Neural cell (in vitro differentiated cells): ENCODE measurements at regions not wholly inside any gene's neighbourhood (a gene's known extent, or its start where the extent isn't known, plus 50 kb on each side); places are given as distances from the start of the nearest gene placed in this dataset.

Experiments
- CTCF ChIP-seq: fragments of 450-650 bp; IDR thresholded peaks from 2 replicates; pipeline ENCODE4 v1.5.1; 2014; ENCODE audit warnings: antibody characterized with exemption, mild to moderate bottlenecking, moderate library complexity; ENCODE audit not compliant: poor library complexity, severe bottlenecking
- EP300 ChIP-seq: fragments of 450-650 bp; conservative IDR thresholded peaks from 2 replicates; pipeline ENCODE4 v1.6.1; 2014; ENCODE audit warnings: antibody characterized with exemption, mild to moderate bottlenecking, moderate library complexity; ENCODE audit not compliant: poor library complexity, severe bottlenecking
- EZH2 ChIP-seq: fragments of 200-600, 300-800 bp; shearing (Covaris generic), sonication (generic); IDR thresholded peaks from 2 replicates; pipeline ENCODE4 v1.6.1; 2014; ENCODE audit warnings: antibody characterized with exemption, low read length, borderline replicate concordance, mild to moderate bottlenecking; ENCODE audit not compliant: insufficient read depth, poor library complexity, severe bottlenecking
- MXI1 ChIP-seq: fragments of 450-650 bp; conservative IDR thresholded peaks from 2 replicates; pipeline ENCODE4 v1.6.1; 2014; ENCODE audit warnings: antibody characterized with exemption, mild to moderate bottlenecking; ENCODE audit not compliant: poor library complexity, severe bottlenecking
- REST ChIP-seq: IDR thresholded peaks from 2 replicates; pipeline ENCODE4 v1.6.1; 2012; ENCODE audit warnings: borderline replicate concordance
- SMC3 ChIP-seq: fragments of 450-650 bp; conservative IDR thresholded peaks from 2 replicates; pipeline ENCODE4 v1.6.1; 2014; ENCODE audit warnings: antibody characterized with exemption, mild to moderate bottlenecking, moderate library complexity; ENCODE audit not compliant: poor library complexity
- TAF1 ChIP-seq: IDR thresholded peaks from 2 replicates; pipeline ENCODE4 v1.6.1; 2012; ENCODE audit warnings: low read depth

GRCh38 chr10:9800571-9800970, 1217.1 kb upstream of the CELF2 start:
- no peak for TF ChIP-seq CTCF
- no peak for TF ChIP-seq EP300
- no peak for TF ChIP-seq REST
- no peak for TF ChIP-seq EZH2
- TF ChIP-seq MXI1, result no peak
- no peak for TF ChIP-seq SMC3
- no peak for TF ChIP-seq TAF1
